ENCODE measurements at regions not wholly inside any gene's neighbourhood (a gene's known extent, or its start where the extent isn't known, plus 50 kb on each side); places are given as distances from the start of the nearest gene placed in this dataset.
"Not testable (repeated sequence)": the region's sequence is repeated elsewhere in the genome, so short reads cannot be mapped to it uniquely, and the experiment has no call there.

- TF ChIP-seq POLR2A, CTCF (IDR thresholded peaks at IDR 0.05): not testable (repeated sequence)
Observed at GRCh38 chr11:23484618-23485017, 624.3 kb upstream of the CCDC179 start.
